ENCODE measurements at regions not wholly inside any gene's neighbourhood (a gene's known extent, or its start where the extent isn't known, plus 50 kb on each side); places are given as distances from the start of the nearest gene placed in this dataset.

DNA sequence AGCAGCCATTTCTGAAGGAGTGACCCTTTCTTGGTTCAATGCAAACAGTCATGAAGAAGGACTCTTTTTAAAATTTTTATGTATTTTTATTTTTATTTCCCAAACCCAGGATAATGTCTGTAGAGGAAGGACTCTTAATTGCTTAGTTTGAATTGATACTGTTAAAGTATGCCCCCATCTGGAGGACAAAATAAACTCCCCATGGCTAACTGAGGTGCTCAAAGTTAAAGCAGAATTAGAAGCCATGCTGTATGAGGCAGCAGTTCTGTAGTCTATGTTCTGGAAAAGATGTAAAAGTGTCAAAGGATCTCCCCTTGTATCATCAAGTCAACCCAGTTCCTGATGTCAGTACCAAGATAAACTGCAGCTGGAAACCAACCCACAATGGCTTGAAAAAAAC, 617.9 kb upstream of the GRM3 start:
- Histone ChIP-seq H3K27ac (ENCODE audit: low read depth, low read length) (no peak overlapping the region), H3K9me2 (replicated peaks; ENCODE audit: insufficient read depth, low read length) (no peaks in the 10 kb centered on the region)

DNA sequence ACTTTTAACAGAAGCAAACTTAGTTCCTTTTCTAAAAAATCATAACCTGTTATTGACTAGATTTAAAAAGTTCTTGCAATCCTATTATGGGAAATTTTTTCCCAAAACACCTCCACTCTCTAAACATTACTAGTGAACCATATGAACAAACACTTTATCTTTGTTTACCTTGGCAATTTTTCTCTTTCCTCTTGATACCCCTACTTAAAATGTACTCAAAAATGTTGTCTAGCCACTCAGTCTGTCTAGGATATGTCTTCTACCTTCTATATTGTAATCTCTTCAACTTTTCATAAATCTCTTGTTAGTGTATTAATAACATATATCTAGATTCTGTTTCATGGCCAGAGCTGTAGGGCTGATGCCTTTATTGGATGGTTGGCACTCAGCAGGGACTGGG, 630.0 kb upstream of the GRM3 start:
- TF ChIP-seq EZH2phosphoT487 (conservative IDR thresholded peaks at IDR 0.05; ENCODE audit: low read length), result no peak
- TF ChIP-seq, protein P1, sequence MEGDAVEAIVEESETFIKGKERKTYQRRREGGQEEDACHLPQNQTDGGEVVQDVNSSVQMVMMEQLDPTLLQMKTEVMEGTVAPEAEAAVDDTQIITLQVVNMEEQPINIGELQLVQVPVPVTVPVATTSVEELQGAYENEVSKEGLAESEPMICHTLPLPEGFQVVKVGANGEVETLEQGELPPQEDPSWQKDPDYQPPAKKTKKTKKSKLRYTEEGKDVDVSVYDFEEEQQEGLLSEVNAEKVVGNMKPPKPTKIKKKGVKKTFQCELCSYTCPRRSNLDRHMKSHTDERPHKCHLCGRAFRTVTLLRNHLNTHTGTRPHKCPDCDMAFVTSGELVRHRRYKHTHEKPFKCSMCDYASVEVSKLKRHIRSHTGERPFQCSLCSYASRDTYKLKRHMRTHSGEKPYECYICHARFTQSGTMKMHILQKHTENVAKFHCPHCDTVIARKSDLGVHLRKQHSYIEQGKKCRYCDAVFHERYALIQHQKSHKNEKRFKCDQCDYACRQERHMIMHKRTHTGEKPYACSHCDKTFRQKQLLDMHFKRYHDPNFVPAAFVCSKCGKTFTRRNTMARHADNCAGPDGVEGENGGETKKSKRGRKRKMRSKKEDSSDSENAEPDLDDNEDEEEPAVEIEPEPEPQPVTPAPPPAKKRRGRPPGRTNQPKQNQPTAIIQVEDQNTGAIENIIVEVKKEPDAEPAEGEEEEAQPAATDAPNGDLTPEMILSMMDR (IDR thresholded peaks at IDR 0.05; ENCODE audit: insufficient read depth, low read length, poor library complexity, severe bottlenecking), result no peak
- Histone ChIP-seq H2AFZ (ENCODE audit: low read depth, low read length, severe bottlenecking) (no peak overlapping the region), H3K4me3 (ENCODE audit: insufficient read depth, low read length, poor library complexity, severe bottlenecking) (no peak overlapping the region), H3K27ac (ENCODE audit: low read depth, low read length) (no peak overlapping the region), H3K79me2 (ENCODE audit: insufficient read depth, low read length) (no peaks in the 10 kb centered on the region), H3K4me2 (ENCODE audit: low read depth, low read length, poor library complexity, severe bottlenecking) (no peak overlapping the region), H3F3A (ENCODE audit: insufficient read depth) (no peaks in the 10 kb centered on the region), H3K36me3 (ENCODE audit: low read length) (no peaks in the 10 kb centered on the region), H3K9me3 (ENCODE audit: insufficient read depth, low read length) (no peaks in the 10 kb centered on the region), H3K9ac (ENCODE audit: low read length) (no peak overlapping the region), H3K27me3 (ENCODE audit: low read length) (no peaks in the 10 kb centered on the region), H3K9me2 (replicated peaks; ENCODE audit: insufficient read depth, low read length) (no peaks in the 10 kb centered on the region), H4K20me1 (ENCODE audit: low read depth, low read length) (no peaks in the 10 kb centered on the region)

More for the DNA sequence above, 617.9 kb upstream of the GRM3 start:
- H3K4me2 ChIP-seq (ENCODE audit: low read depth, low read length, poor library complexity, severe bottlenecking), result no peak overlapping the region
- no peaks in the 10 kb centered on the region for H3F3A ChIP-seq (ENCODE audit: insufficient read depth)
- H3K4me3 ChIP-seq (ENCODE audit: insufficient read depth, low read length, poor library complexity, severe bottlenecking), result no peak overlapping the region
- no peaks in the 10 kb centered on the region for H3K27me3 ChIP-seq (ENCODE audit: low read length)
- no peak overlapping the region for H3K9ac ChIP-seq (ENCODE audit: low read length)
- no peak overlapping the region for H2AFZ ChIP-seq (ENCODE audit: low read depth, low read length, severe bottlenecking)
- peaks cover 8% of the 10 kb centered on the region; the same call in 1 of the 2 replicates for H3K9me3 ChIP-seq (ENCODE audit: insufficient read depth, low read length)
- H3K79me2 ChIP-seq (ENCODE audit: insufficient read depth, low read length), result no peaks in the 10 kb centered on the region
- TF ChIP-seq EZH2phosphoT487 (conservative IDR thresholded peaks at IDR 0.05; ENCODE audit: low read length), result no peak
- TF ChIP-seq, protein P1 (IDR thresholded peaks at IDR 0.05; ENCODE audit: insufficient read depth, low read length, poor library complexity, severe bottlenecking), result no peak
- no peaks in the 10 kb centered on the region for H4K20me1 ChIP-seq (ENCODE audit: low read depth, low read length)
- no peaks in the 10 kb centered on the region for H3K36me3 ChIP-seq (ENCODE audit: low read length)

DNA sequence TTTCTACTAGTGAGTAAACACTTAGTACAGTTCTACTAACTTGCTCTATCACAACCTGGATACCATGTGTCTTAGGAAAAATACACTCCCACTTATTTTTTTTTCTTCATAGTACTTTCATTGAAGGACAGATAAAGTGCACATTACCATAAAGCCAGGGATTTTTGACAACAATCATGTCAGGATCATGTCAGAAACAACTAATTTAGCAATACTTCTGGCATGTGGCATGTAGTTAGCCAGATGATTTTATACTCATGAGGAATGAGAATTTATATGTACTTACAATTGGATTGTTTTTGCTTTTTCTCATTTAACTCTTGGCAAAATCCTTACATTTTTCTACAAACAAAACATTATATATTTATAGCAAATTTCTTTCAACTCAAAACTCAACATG, 630.7 kb upstream of the GRM3 start:
- no peak overlapping the region for H3K4me3 ChIP-seq (ENCODE audit: insufficient read depth, low read length, poor library complexity, severe bottlenecking)
- no peak for TF ChIP-seq EZH2phosphoT487 (conservative IDR thresholded peaks at IDR 0.05; ENCODE audit: low read length)
- TF ChIP-seq, protein P1 (IDR thresholded peaks at IDR 0.05; ENCODE audit: insufficient read depth, low read length, poor library complexity, severe bottlenecking), result no peak
- H3K9me3 ChIP-seq (ENCODE audit: insufficient read depth, low read length), result no peaks in the 10 kb centered on the region
- no peaks in the 10 kb centered on the region for H3K27me3 ChIP-seq (ENCODE audit: low read length)
- no peaks in the 10 kb centered on the region for H3K79me2 ChIP-seq (ENCODE audit: insufficient read depth, low read length)
- no peak overlapping the region for H3K9ac ChIP-seq (ENCODE audit: low read length)
- H2AFZ ChIP-seq (ENCODE audit: low read depth, low read length, severe bottlenecking), result no peak overlapping the region
- H3K4me2 ChIP-seq (ENCODE audit: low read depth, low read length, poor library complexity, severe bottlenecking), result no peak overlapping the region
- no peaks in the 10 kb centered on the region for H3K36me3 ChIP-seq (ENCODE audit: low read length)
- H3K27ac ChIP-seq (ENCODE audit: low read depth, low read length), result no peak overlapping the region
- H3K9me2 ChIP-seq (replicated peaks; ENCODE audit: insufficient read depth, low read length), result 0 out of 2 replicates have a peak, but pooled peaks cover 3% of the 10 kb centered on the region
- H3F3A ChIP-seq (ENCODE audit: insufficient read depth), result no peaks in the 10 kb centered on the region
- no peaks in the 10 kb centered on the region for H4K20me1 ChIP-seq (ENCODE audit: low read depth, low read length)

Measured in SU-DHL-6 (cell line).